SU-DHL-6 (cell line): ENCODE measurements at regions not wholly inside any gene's neighbourhood (a gene's known extent, or its start where the extent isn't known, plus 50 kb on each side); places are given as distances from the start of the nearest gene placed in this dataset.

Source experiments
- EZH2phosphoT487 ChIP-seq: fragments of 200-600 bp; sonication (generic), shearing (Covaris generic); conservative IDR thresholded peaks from 2 replicates; pipeline ENCODE4 v1.6.1; 2018; ENCODE audit warnings: mild to moderate bottlenecking, antibody characterized with exemption, low read length, moderate library complexity, mixed read lengths
- TF ChIP-seq, protein P1 (sequence below): fragments of 200-600 bp; sonication (generic); IDR thresholded peaks from one replicate; pipeline ENCODE4 v1.5.1; 2017; ENCODE audit warnings: antibody characterized with exemption, mild to moderate bottlenecking, low read length, moderate library complexity; ENCODE audit not compliant: insufficient read depth, poor library complexity, severe bottlenecking

GRCh38 chr1:90784186-90784847 is 67.2 kb upstream of the BARHL2 start:
- TF ChIP-seq, protein P1, sequence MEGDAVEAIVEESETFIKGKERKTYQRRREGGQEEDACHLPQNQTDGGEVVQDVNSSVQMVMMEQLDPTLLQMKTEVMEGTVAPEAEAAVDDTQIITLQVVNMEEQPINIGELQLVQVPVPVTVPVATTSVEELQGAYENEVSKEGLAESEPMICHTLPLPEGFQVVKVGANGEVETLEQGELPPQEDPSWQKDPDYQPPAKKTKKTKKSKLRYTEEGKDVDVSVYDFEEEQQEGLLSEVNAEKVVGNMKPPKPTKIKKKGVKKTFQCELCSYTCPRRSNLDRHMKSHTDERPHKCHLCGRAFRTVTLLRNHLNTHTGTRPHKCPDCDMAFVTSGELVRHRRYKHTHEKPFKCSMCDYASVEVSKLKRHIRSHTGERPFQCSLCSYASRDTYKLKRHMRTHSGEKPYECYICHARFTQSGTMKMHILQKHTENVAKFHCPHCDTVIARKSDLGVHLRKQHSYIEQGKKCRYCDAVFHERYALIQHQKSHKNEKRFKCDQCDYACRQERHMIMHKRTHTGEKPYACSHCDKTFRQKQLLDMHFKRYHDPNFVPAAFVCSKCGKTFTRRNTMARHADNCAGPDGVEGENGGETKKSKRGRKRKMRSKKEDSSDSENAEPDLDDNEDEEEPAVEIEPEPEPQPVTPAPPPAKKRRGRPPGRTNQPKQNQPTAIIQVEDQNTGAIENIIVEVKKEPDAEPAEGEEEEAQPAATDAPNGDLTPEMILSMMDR, result no peak
- TF ChIP-seq EZH2phosphoT487, result no peak
